Effector memory CD8-positive, alpha-beta T cell (primary cell): ENCODE measurements at regions not wholly inside any gene's neighbourhood (a gene's known extent, or its start where the extent isn't known, plus 50 kb on each side); places are given as distances from the start of the nearest gene placed in this dataset.

Source experiments
- ATAC-seq: fragments of 150-1000 bp; cut with Tn5 transposase; replicated peaks from 2 replicates; pipeline ENCODE4 v1.10.0; 2021; ENCODE audit warnings: mild to moderate bottlenecking, moderate library complexity
- DNase-seq, 3 experiments: peaks; one replicate each; pipeline ENCODE4 v3.0.0; 2021
- H3K27ac Mint-ChIP-seq, 2 donors: one replicate each; pipeline ENCODE4 v1.8.0; 2022; ENCODE audit warnings: mild to moderate bottlenecking in 2 of 2, mixed read lengths in 2 of 2, moderate library complexity in 2 of 2
- H3K27me3 Mint-ChIP-seq, 2 donors: one replicate each; pipeline ENCODE4 v1.8.0; 2022; ENCODE audit warnings: mixed read lengths in 2 of 2
- H3K36me3 Mint-ChIP-seq: one replicate; pipeline ENCODE4 v1.8.0; 2022; ENCODE audit warnings: mild to moderate bottlenecking, moderate library complexity, mixed read lengths; ENCODE audit not compliant: insufficient read depth
- H3K4me1 Mint-ChIP-seq, 2 donors: one replicate each; pipeline ENCODE4 v1.8.0; 2022; ENCODE audit warnings: low read depth in 2 of 2, mixed read lengths in 2 of 2
- H3K4me3 Mint-ChIP-seq, 2 donors: one replicate each; pipeline ENCODE4 v1.8.0; 2022; ENCODE audit warnings: mild to moderate bottlenecking in 2 of 2, mixed read lengths in 2 of 2, moderate library complexity in 2 of 2
- H3K9me3 Mint-ChIP-seq, 2 donors: one replicate each; pipeline ENCODE4 v1.8.0; 2022; ENCODE audit warnings: mixed read lengths in 2 of 2

DNA sequence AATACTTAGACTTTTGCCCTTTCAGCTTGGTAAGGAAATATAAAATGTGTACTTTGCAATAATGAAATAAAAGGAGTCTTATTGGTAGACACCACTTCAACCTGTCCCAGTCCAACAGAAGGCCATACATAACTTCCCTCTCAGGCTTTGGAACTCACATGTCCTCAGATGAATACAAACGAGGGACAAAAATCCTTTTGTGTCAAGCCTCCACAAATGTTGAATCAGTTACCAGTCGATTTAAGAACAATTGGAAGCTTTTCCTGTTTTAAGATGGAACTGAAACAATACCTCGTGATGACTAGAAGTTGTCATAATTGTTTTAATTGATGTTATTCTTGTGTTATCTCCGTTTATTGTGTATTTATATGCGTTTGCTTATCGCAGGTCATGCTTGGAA, 385.1 kb upstream of the POU3F3 start:
- no peak for DNase-seq
- no peak for ATAC-seq
- H3K4me1 Mint-ChIP-seq: no peaks in the 10 kb centered on the region
- no peaks in the 10 kb centered on the region for H3K27me3 Mint-ChIP-seq
- no peaks in the 10 kb centered on the region for H3K36me3 Mint-ChIP-seq
- H3K27ac Mint-ChIP-seq: no peak overlapping the region
- H3K9me3 Mint-ChIP-seq: peaks cover 5 to 13% of the 10 kb centered on the region in 2 donors
- H3K4me3 Mint-ChIP-seq: no peak overlapping the region

DNA sequence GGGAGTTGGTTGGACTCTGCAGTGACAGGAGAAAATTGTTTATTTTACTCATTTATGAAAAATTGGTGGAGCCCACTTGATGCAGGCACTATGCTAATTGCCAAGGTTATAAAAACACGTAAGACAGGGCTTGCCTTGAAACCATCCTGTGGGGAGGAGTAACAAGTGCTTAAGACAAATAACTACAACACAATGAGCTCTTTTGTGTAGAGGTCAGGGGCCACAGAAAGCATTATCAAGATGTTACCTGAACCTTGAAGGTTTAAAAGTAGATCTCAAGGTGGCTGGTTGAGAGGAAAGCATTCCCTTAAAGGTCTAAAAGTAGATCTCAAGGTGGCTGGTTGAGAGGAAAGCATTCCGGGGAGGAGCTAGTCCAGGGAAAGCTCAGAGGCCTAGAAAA, 381.8 kb upstream of the POU3F3 start:
- Mint-ChIP-seq H3K4me1 (no peaks in the 10 kb centered on the region), H3K36me3 (no peaks in the 10 kb centered on the region)

DNA sequence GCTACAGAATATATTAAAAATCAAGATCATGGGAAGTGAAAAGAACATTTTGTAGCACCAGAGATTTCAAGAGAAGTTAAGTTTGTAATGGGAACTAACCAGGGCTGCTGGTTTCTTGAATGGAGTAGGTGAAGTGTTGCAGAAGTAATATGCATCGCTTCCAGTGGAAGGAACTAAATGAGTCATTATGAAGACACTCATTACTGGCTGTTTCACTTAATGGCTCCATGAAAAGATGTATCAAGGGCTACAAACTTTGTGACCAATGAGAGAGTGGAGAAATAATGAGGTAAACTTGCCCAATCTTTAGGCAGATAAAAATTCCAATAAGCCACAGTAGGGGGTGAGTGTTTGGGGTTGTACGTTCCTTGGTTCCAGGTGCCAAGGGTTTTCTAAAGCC, 380.4 kb upstream of the POU3F3 start:
- Mint-ChIP-seq H3K27ac (no peak overlapping the region), H3K27me3 (no peaks in the 10 kb centered on the region), H3K4me1 (no peaks in the 10 kb centered on the region), H3K4me3 (no peak overlapping the region), H3K36me3 (no peaks in the 10 kb centered on the region), H3K9me3 (peaks cover 0 to 7% of the 10 kb centered on the region in 2 donors)
- ATAC-seq: no peak
- no peak for DNase-seq

More for the DNA sequence above, 381.8 kb upstream of the POU3F3 start:
- Mint-ChIP-seq H3K27me3 (no peaks in the 10 kb centered on the region), H3K27ac (no peak overlapping the region), H3K4me3 (no peak overlapping the region), H3K9me3 (peaks cover under 1 to 9% of the 10 kb centered on the region in 2 donors)
- ATAC-seq: no peak
- DNase-seq: no peak

DNA sequence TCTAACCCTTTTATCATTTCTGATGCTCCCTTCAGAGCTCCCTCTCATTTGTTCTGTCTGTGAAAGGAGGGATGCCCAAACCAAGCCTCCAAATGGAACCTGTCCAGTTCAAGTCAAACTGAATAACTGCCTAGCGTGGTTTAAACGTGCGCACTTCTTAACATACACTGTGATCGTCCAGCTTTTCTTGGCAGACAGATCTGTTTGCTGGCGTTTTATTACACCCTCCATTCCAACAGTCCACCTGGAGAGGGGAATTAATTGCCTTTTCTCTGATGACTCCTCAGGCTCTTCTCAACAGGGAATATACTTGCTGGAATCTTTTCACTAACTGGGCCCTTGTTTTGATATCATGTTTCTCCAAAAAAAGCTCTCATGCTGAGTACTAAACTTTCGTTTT, 379.2 kb upstream of the POU3F3 start:
- H3K4me3 Mint-ChIP-seq: no peak overlapping the region
- H3K27me3 Mint-ChIP-seq: no peaks in the 10 kb centered on the region

DNA sequence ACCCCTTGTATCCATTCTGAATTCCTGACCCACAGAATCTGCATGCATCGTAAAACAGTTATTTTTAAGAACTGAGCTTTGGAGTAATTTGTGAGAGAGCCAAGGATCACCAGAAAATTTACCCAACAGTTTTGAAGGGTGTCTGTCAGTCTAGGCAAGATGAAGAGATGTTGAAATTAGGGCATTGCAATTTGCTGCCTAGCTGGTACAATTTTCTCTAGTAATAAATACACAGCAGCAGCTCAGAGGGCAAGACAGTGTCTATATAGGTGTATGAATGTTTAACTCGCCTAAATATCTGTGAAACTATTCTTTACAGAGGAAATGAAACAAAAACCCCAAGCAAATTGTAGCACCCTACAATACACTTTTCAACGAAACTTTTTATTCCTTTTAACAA, 377.8 kb upstream of the POU3F3 start:
- peaks cover 4 to 7% of the 10 kb centered on the region in 2 donors for H3K9me3 Mint-ChIP-seq

More for the DNA sequence above, 379.2 kb upstream of the POU3F3 start:
- ATAC-seq (no peak), DNase-seq (no peak)
- H3K9me3 Mint-ChIP-seq: peaks cover 0 to 7% of the 10 kb centered on the region in 2 donors
- H3K36me3 Mint-ChIP-seq: no peaks in the 10 kb centered on the region
- no peak overlapping the region for H3K27ac Mint-ChIP-seq
- no peaks in the 10 kb centered on the region for H3K4me1 Mint-ChIP-seq

DNA sequence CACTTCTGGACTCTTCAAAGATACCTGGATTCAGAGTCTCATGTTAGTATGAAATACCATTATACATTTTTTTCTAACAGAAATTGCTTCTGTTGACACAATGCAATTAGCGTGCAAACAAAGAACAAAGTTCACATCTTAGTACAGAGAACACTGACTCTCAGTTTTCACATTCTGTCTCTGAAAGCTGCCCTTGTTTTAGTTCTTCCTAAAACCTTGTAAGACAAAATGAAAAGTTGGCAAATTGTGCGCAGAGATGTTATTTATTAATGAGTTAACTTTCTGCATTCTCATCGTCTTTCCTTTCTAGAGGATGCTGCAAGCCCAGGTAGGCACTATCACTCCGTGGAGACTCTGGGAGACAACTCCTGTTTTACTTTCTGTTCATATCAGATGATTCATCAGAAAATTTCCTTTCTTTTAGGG, 377.3 kb upstream of the POU3F3 start:
- ATAC-seq (no peak), DNase-seq (no peak)
- Mint-ChIP-seq H3K4me1 (no peaks in the 10 kb centered on the region), H3K27me3 (no peaks in the 10 kb centered on the region), H3K27ac (no peak overlapping the region), H3K36me3 (no peaks in the 10 kb centered on the region), H3K9me3 (peaks cover 7% of the 10 kb centered on the region in 2 donors), H3K4me3 (no peak overlapping the region)

More for the DNA sequence above, 377.8 kb upstream of the POU3F3 start:
- Mint-ChIP-seq H3K36me3 (no peaks in the 10 kb centered on the region), H3K27me3 (no peaks in the 10 kb centered on the region), H3K27ac (no peak overlapping the region), H3K4me3 (no peak overlapping the region), H3K4me1 (no peaks in the 10 kb centered on the region)
- ATAC-seq (no peak), DNase-seq (no peak)

DNA sequence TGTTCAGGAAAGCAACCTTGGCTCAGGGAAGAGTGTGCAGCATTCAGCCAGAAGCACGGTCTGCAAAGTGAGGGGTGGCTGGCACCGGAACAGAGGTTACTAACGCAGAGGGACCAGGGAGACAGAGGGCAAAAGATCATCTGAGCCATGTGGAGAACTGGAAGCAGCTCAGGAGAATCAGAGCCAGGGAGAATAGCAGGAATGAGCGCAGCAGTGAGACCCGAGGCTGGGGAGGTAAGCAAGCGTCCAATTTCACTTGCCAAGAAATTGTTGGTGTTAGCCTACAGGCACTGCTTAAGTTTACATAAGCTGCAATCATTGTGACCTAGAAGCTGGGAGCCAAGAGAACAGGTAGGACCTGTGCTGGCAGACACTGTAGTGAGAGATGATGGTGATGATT, 372.6 kb upstream of the POU3F3 start:
- Mint-ChIP-seq H3K4me3 (no peak overlapping the region), H3K27ac (no peak overlapping the region), H3K9me3 (peaks cover 6 to 21% of the 10 kb centered on the region in 2 donors), H3K4me1 (no peaks in the 10 kb centered on the region), H3K27me3 (no peaks in the 10 kb centered on the region), H3K36me3 (no peaks in the 10 kb centered on the region)
- no peak for DNase-seq
- ATAC-seq: no peak

DNA sequence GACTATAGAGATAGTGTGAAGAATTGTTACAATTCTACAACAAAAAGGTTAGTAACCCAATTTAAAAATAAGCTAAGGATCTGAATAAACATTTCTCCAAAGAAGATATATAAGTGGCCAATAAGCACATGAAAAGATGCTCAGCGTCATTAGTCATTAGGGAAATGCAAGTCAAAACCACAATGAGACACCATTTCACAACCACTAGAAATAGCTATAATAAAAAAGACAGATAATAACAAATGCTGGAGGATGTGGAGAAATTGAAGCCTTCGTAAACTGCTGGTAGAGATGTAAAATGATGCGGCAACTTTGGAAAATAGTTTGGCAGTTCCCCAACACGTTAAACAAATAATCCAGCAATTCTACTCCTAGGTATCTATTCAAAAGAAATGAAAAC, 366.5 kb upstream of the POU3F3 start:
- Mint-ChIP-seq H3K4me1 (no peaks in the 10 kb centered on the region), H3K27me3 (no peaks in the 10 kb centered on the region)

DNA sequence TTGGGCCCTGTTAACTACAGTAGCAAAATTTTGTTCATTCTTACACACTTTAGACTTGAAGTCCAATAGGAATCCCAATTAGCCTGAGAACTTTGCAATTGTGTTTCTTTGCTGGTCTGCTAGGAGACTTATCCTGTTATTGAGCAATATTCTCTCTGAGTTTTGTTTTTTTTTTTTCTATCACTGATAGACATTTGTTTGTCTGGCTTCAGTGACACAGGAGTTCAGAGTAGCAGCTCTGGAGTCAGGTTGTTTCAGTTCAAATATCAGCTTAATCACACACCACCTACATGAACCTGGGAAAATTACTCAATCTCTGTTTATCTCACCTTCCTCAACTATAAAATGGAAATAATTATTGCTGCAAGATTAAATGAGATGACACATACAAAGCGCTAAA, 360.2 kb upstream of the POU3F3 start:
- no peak for ATAC-seq
- Mint-ChIP-seq H3K27ac (no peak overlapping the region), H3K4me1 (no peaks in the 10 kb centered on the region), H3K9me3 (peaks cover 4 to 17% of the 10 kb centered on the region in 2 donors), H3K4me3 (no peak overlapping the region), H3K27me3 (no peaks in the 10 kb centered on the region), H3K36me3 (no peaks in the 10 kb centered on the region)
- no peak for DNase-seq

More for the DNA sequence above, 366.5 kb upstream of the POU3F3 start:
- DNase-seq: no peak
- no peak for ATAC-seq
- H3K36me3 Mint-ChIP-seq: no peaks in the 10 kb centered on the region
- H3K9me3 Mint-ChIP-seq: peaks cover 10 to 18% of the 10 kb centered on the region in 2 donors
- H3K27ac Mint-ChIP-seq: no peak overlapping the region
- H3K4me3 Mint-ChIP-seq: no peak overlapping the region

DNA sequence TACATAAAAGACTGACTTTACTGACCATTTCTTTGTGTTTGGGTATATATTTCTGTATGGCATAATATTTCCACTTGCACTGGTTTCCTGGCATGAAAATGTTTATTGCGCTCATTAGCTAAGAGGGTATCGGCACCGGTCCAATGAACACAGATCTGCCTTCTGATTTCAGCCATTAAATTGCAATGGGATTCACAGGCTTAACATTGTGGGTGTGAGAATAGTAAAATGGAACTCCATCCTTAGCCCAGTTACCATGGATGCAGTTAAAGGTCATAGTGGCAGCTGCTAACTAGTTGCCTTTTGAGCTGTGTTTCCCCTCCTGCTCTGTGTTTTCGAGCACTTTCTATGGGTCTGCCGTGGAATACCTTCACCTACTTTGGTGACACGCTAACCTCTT, 352.6 kb upstream of the POU3F3 start:
- no peak overlapping the region for H3K27ac Mint-ChIP-seq
- H3K36me3 Mint-ChIP-seq: no peaks in the 10 kb centered on the region
- H3K27me3 Mint-ChIP-seq: no peaks in the 10 kb centered on the region
- ATAC-seq (no peak), DNase-seq (no peak)
- no peak overlapping the region for H3K4me3 Mint-ChIP-seq
- H3K9me3 Mint-ChIP-seq: peaks cover 0 to 13% of the 10 kb centered on the region in 2 donors
- no peaks in the 10 kb centered on the region for H3K4me1 Mint-ChIP-seq

DNA sequence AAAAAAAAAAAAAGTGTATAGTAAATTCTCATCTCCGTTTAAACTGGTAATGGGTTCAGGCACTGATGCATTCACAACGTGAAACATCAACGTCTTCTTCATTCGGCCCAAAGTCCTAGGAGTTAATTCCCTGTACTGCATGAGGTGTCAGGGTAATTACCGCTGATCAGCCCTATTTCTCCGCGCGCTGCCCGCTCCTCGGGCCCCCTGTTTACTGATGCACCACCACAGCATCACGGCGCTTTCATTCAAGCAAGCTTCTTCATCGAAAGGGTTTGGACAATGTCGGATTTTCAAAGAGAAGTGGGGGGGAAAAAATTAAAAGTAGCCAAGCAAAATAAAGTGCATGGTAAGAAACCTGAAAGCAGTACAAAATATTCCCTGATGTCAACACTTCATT, 352.0 kb upstream of the POU3F3 start:
- no peak overlapping the region for H3K4me3 Mint-ChIP-seq
- no peaks in the 10 kb centered on the region for H3K36me3 Mint-ChIP-seq
- DNase-seq (no peak), ATAC-seq (no peak)
- peaks cover 0 to 13% of the 10 kb centered on the region in 2 donors for H3K9me3 Mint-ChIP-seq
- no peaks in the 10 kb centered on the region for H3K4me1 Mint-ChIP-seq
- no peaks in the 10 kb centered on the region for H3K27me3 Mint-ChIP-seq
- no peak overlapping the region for H3K27ac Mint-ChIP-seq

DNA sequence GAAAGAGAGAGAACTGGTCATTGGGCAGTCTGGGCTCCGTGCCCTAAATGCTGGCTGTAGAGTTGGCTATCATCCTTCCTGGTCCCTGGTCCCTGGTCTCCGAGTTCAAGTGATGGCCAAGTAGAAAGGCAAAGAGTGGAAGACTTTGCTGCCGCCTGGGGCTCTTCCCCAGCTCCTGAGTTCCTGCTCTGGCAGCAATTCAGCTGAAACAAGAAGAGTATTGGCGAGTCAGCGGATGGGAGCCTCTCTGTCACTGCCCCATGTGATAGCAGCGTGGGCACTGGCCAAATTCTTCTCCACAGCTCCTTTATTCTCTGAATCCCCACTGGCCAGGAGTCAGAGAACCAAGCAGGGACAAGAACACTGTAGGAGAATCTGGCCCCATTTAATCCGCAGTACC, 351.0 kb upstream of the POU3F3 start:
- Mint-ChIP-seq H3K36me3 (no peaks in the 10 kb centered on the region), H3K4me3 (no peak overlapping the region), H3K4me1 (no peaks in the 10 kb centered on the region), H3K9me3 (peaks cover 0 to 11% of the 10 kb centered on the region in 2 donors), H3K27ac (no peak overlapping the region), H3K27me3 (no peaks in the 10 kb centered on the region)
- ATAC-seq (no peak), DNase-seq (no peak)

DNA sequence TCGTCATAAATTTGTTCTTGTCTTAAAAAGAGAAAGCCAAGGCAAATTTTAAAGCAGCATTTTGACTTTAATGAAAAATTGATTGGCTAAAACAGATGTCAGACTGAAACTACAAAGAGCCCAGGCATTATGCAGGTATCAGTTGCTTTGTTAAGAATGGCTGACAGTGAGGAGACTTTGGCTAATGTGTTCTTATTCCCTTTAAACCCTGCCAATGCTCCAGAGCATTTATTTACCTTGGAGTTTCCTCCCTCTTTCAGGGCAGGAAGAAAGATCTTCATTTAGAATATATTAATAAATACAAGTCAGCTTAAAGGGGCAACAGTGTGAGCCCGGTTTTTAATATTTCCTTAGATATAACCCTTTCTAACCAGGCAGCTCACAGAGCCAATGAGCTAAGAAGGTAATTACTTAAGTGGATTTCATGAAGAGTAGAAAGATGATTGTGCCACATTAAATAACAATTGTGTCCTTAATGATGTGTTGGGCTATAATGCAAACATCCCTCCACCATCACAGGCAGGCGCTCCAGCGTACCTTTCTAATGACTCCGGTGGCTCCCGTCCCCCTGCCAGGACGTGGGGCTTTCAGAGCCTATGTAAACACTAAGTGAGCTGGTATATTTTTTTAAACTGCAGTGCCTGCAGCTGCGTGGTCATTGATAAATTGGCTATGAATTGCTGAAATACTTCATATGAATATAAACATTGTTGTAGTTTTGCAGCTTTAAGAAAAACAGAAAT, 349.4 kb upstream of the POU3F3 start:
- ATAC-seq (no peak), DNase-seq (no peak)
- no peaks in the 10 kb centered on the region for H3K36me3 Mint-ChIP-seq
- H3K27ac Mint-ChIP-seq: no peak overlapping the region
- H3K9me3 Mint-ChIP-seq: no peaks in the 10 kb centered on the region
- no peaks in the 10 kb centered on the region for H3K27me3 Mint-ChIP-seq
- no peaks in the 10 kb centered on the region for H3K4me1 Mint-ChIP-seq
- H3K4me3 Mint-ChIP-seq: no peak overlapping the region

DNA sequence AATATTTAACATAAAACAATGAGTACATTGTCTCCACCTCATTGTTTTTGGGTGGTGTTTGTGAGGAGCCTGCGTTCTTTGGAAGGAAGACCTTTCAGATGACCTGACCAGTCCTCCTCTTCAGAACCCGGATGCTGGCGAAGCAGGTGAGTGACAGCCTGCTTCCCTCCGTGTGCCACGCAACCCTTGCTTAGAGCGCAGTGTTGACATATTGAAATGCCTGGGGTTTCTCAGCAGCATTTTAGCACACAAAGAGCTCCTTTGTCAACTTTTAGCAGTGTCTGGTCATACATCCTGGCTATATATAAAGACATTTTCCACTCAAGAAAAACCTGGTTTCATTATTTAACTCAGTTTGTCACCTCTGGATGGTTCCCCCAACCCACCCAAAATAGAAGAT, 335.7 kb upstream of the POU3F3 start:
- no peak for DNase-seq
- H3K9me3 Mint-ChIP-seq: peaks cover 11 to 21% of the 10 kb centered on the region in 2 donors
- H3K4me1 Mint-ChIP-seq: no peaks in the 10 kb centered on the region
- no peaks in the 10 kb centered on the region for H3K36me3 Mint-ChIP-seq
- no peak overlapping the region for H3K4me3 Mint-ChIP-seq
- H3K27ac Mint-ChIP-seq: no peak overlapping the region
- ATAC-seq: no peak
- no peaks in the 10 kb centered on the region for H3K27me3 Mint-ChIP-seq
